GM21529 (cell line): ENCODE measurements at regions not wholly inside any gene's neighbourhood (a gene's known extent, or its start where the extent isn't known, plus 50 kb on each side); places are given as distances from the start of the nearest gene placed in this dataset.

ENCODE experiments used
- ATAC-seq: cut with Tn5 transposase; IDR thresholded peaks from one replicate; pipeline ENCODE4 v1.9.1; 2021; ENCODE audit not compliant: unreplicated experiment

GRCh38 chr1:68332041-68332440, 99.7 kb upstream of the WLS start:
- no peak for ATAC-seq

DNA sequence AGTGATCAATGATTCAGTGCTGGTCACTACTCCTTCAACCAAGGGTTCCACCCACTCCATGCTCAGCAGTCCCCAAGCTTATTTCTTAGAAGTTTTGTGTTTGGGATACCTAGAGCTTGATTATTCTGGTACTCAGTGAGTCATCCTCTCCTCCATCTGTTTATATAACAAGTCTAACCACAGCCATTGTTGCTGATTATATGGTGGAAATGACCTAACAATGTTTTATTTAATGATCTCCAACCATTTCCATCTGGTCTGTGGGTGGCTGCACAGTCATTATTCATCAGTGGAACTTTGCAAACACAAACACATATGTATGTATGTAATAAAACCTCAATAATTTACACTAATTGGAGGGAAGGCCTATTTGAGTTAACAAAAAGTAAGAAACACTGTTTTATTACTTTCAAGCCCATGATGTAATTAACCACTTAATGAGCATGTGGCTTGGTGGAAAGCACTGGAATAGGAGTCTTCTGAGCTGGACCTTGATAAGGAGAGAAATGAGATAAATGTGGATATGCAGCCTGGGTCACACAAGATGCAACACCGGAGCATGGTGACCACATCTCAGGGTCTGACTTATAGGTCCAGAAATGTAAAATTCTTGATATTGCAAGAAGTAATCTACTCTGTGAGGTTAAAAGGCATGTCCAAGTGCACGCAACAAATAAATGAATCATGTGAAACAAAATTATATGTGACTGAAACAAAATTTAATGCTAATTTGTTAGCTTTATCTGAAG, 99.0 kb upstream of the WLS start:
- no peak for ATAC-seq

GRCh38 chr1:68330391-68330790, 98.1 kb upstream of the WLS start:
- ATAC-seq, result no peak

DNA sequence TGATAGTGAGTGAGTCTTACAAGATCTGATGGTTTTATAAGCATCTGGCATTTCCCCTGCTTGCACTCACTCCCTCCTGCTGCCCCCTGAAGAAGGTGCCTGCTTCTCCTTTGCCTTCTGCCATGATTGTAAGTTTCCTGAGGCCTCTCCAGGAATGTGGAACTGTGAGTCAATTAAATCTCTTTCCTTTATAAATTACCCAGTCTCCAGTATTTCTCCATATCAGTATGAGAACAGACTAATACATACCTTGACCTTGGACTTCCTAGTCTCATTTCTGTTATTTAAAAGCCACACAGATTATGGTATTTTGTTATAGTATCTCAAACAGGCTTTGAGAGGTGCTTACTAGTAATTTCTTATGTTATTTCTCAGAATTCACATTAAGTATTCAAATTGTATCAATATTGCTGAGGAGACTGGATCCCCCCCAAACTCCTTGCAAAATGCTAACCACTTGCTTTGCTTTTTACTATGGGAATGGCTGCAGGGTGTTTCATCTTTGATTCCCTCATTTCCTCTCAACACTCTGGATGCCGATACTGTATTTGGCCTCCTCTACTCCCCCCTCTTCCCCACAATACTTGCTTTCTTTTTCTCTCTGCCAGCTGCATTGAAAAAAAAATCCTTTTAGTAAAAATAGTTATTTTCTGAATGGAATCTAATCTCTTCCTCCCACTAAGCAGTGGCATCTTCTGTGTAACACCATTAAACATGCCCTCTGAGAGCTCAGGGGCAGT, 96.9 kb upstream of the WLS start:
- ATAC-seq, result no peak

DNA sequence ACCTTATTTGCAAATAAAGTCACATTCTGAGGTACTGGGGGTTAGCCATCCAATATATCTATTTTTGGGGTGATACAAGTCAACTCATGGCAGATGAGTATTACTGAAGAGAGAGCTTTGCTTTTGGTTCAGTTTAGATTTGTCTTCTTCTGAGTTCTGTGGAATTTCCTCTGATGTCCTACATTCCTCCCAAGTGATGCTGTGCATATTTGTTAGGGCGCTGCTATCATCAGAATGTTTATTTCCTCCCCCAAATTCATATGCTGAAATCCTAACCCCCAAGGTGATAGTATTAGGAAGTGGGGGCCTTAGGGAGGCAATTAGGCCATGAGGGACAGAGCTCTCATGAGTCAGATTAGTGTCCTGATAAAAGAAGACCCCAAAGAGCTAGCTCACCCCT, 96.2 kb upstream of the WLS start:
- no peak for ATAC-seq

DNA sequence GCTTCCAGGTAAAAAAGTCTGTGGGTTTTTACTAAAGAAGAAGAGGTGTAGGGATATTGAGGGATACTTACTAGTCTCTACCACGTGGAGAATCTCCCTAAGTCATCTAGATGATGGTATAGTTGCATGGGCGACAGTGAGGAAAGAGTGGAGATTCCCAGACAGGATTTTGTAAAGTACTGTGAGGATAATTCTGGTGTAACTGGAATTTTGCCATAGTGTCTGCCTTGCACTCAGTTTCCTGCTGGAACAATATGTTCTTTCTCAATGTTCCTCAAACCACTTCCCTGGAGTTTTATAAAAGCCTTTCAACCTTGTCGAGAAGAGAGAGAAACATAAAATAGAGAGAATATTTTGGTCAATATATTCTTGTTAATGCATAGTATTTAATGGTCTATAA, 95.1 kb upstream of the WLS start:
- ATAC-seq, result no peak

DNA sequence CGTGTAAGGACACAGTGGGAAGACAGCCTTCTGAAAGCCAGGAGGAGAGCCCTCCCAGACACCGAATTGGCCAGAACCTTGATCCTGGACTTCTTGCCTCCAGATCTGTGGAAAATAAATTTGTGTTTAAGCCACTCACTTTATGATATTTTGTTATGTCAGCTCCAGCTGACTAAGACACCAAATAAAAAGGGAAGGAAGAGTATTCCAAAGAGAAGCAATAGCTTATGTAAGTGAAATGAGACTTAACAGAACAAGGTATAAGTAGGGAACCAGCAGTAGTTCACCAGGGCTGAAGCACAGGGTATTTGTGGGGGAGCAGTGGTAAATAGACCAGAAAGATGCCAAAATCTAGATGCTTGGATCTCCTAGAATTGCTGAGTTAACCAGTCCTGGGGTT, 94.2 kb upstream of the WLS start:
- ATAC-seq, result no peak

DNA sequence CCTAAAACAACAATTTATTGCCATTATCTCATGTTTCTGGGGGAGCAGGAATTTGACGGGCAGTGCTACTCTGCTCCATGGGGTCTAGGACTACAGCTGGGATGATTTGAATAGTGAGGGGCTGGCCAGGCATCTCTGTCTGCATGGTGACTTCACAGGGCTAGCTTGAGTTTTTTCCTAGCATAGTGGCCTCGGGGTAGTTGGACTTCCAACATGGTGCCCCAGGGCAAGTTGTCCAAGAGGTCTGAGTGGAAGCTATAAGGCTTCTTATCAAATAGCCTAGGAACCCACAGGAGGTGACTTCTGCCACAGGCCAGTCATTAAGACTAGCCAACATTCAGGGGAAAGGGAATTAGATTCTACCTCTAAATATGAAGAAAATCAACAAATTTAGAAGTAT, 92.0 kb upstream of the WLS start:
- no peak for ATAC-seq

DNA sequence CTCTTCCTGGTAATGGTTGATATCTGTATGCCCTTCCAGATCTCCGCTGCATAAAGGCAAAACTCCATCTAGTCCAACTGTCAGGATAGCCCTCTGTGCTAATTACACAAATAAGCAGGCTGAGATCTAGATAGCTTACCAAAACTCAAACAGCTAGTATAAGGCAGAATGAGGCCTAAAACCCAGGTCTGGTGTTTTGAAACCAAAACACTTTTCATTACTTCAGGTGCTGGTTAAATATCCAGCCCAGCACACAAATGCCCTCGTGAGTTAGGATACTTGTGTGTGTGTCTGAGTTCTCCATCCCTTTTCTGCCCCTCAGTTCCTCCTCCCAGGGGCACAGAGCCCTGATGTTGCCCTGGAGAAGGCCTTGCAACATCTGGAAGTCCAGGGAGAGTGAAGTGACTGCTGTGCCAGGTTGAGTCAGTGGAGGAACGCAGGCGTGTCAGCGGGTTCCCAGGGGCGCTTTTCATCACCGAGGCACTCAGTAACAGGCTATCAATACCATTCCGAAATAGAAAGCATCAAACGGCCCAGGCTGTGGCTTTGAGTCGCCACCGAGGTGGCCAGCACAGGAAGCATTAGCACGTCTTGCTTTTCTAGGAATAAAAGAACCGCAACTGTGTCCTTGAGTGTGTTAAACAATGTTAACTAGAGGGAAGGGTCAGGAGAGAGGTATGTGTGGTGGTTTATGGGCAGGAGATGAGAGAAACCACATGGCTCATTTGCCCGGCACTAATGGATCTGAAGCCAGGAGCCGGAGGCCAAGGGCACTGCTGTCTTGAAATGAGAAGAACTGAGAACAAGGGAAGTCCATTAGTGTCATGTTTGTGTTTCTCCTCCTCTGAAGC, 90.7 kb upstream of the WLS start:
- ATAC-seq, result no peak

GRCh38 chr1:68322096-68322495, 89.8 kb upstream of the WLS start:
- ATAC-seq, result no peak

DNA sequence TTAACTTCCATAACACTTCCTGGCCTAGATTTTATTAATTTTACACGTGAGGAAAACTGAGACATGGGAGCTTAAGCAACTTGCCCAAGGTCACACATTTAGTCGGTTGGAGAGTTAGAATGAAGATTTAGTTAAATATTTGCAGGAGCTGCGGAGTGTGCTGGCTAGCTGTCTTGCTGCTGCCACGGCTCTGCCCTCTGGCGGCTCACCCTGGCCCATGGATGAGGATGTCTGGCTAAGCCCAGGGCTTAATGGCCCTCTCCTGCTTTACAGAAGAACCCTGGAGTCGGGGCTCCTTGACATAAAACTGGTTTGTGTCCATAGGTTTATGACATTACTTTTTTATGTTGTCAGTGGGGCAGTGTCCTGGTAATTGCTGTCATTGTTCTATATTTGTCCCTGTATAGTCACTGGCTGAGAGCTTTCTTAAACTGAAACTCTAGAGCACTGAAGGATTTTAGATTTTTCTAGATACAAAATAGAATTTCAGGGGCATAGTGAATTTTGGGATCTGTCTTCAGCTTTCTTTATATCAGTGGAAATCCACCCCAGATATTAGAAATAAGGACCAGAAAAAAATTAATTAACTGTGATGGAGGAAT, 88.9 kb upstream of the WLS start:
- ATAC-seq, result no peak

DNA sequence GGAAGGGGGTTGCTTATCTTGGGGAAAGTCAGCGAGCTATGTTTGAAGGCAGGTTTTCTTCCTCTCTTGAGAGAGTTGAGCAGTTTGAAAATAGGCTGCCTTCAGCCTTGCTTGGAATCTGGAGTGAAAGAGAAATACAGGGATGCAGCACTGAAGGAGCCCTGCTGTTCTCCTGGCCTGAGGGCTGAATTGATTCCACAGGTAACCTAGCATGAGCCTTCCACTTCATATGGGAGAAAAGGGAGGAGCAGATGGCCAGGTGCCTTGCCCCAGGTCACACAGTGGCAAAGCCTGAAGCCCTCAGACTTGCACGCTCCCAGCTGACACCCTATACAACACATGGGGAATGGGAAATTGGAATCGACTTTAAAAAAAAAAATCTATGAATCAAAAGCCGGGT, 88.0 kb upstream of the WLS start:
- ATAC-seq, result no peak

DNA sequence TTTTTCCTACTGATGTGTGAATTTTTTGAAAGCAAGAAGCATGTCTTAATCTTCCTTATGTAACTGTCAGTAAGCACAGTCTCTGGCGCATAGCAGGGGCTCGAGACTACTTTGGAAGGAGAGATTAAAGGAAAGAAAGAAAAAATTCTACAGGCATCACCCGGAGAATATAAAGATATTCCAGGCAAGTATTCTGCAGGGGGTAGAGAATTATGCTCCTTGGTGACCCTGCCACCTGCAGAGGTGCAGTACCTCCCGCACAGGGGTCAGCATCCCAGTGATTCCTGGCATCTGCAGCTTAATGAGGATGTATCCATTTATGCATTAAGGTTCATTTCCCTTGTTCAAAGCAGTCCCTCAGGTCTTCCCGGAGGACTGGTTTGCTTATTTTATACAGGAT, 87.6 kb upstream of the WLS start:
- no peak for ATAC-seq

DNA sequence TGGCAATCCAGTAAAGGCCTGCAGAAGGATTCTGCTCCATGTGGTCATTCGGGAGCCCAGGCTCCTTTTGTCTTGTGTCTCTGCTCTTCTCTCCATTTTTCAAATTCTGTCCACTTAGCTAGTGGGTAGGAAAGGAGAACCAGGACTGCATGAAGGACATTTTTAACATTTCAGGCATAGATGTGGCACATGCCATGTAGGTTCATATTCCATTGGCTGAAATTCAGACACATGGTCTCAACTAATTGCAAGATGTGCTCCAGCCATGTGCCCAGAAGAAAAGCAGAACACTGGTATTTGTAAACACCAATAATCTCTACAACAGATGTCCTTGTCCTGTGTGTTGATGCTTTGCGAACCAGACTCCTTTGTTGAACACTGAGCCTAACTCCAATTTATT, 85.2 kb upstream of the WLS start:
- ATAC-seq, result no peak

GRCh38 chr1:68314151-68314780, 81.9 kb upstream of the WLS start:
- no peak for ATAC-seq

DNA sequence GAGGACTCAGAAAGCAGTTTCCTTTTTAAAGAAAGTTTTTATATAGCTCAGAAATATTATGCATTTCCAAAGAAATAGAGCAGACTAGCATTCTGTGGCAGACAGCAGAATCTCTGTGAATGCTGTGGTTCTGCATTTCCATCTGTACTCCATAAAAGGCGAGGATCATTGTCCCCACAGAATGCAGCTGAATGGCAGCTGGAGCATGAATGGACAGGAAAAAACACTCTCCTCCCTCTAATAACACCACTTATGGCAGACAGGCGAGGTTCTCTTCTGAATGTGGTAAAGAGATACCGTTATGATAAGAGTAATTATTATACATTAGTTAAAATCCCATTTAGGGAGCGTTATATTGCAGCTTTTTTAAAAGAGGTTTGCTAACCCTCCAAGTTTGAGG, 81.4 kb upstream of the WLS start:
- ATAC-seq, result no peak

GRCh38 chr1:68308034-68308433, 75.7 kb upstream of the WLS start:
- ATAC-seq, result no peak

DNA sequence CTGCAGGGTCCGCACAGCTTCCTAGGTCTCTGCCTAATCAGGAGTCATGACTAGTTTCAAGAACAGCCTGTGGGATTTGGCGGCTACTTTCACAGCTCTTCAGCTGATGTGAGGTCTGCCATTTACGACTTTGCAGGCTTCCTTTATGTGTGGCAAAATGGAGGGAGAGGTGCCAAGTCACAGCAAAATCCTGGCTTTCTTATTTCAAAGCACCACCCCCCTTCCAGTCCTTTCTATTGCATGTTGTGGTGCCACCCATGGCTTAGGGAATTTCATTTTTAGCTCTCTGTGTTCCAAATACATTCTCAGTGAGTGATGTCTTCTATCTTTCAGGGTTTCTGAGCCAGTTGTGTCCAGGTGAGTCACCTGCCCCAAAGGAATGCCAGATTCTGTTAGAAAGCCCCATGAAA, 75.1 kb upstream of the WLS start:
- ATAC-seq, result no peak

DNA sequence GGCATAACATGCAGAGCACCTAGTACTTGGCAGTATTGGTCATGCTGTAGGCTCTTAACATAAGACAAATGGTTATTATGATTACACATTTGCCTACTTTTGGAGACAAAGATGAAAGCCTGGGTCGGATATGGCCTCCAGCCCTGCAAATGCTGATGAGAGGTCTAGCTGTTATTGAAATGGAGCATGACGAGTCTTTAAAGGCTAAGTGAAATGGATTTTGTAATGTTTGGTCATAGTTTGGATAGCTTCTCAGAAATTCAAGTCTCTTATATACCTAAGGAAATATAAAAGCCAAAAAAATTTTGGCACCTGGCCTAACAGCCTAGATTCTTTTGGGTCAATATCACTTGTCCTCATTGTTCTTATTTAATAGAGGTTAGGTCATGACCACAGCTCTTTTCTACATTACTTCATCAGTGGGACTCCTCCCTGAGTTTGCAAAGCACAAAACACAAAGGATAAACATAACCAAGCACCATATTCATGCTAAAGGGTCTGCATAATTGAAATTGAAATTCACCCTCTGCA, 69.2 kb upstream of the WLS start:
- ATAC-seq, result no peak

DNA sequence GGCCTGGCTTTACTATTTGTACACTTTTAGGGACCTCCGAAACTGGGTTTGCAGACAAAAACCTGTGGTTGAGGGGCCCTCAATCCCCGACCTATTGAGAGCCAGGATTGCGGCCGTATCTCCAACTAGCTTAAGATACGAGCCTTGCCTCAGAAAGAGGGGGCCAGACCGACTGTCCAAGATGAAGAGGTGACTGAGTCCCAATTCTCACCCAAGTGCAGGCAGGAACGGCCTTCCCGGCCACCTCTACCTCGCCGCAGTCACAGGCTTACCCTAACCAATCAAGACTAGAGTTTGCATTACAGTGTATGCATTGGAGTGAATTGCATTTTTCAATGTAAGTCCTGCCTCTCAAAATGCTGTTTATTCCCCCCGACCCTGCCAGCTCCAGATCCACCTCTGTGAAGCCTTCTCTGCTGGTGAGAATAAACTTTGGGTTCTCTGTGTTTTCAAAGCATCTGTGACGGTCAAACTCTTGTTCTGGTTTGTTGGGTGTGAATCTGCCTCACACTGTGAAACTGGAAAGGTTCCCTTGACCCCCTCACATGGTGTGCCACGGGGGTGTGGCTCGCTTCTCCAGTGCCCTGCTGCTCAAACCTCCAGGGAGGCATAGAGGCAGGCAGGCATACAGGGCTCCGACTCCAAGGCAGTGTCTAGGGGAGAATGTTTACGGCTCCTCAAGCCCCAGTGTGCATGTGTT, 62.2 kb upstream of the WLS start:
- ATAC-seq, result no peak
